GM04504 (cell line): ENCODE measurements at regions not wholly inside any gene's neighbourhood (a gene's known extent, or its start where the extent isn't known, plus 50 kb on each side); places are given as distances from the start of the nearest gene placed in this dataset.

Source experiments
- DNase-seq: peaks from one replicate; pipeline ENCODE4 v3.0.0-alpha.2; 2012; ENCODE audit warnings: low read depth

- no peak for DNase-seq
Observed at GRCh38 chr5:33329891-33330290, 110.9 kb upstream of the TARS1 start.

- DNase-seq, result no peak
Observed at GRCh38 chr5:33330426-33330825, 110.3 kb upstream of the TARS1 start.

- DNase-seq, result no peak
Observed at GRCh38 chr5:33330992-33331391, 109.8 kb upstream of the TARS1 start.

- DNase-seq, result no peak
Observed at GRCh38 chr5:33332804-33333203, 108.0 kb upstream of the TARS1 start.

GRCh38 chr5:33334829-33335228 lies 105.9 kb upstream of the TARS1 start:
- no peak for DNase-seq

- DNase-seq, result no peak
Observed at GRCh38 chr5:33336891-33337636, 103.7 kb upstream of the TARS1 start.

- no peak for DNase-seq
Observed at GRCh38 chr5:33337637-33337992, 103.2 kb upstream of the TARS1 start.

- no peak for DNase-seq
Observed at GRCh38 chr5:33338336-33339110, 102.2 kb upstream of the TARS1 start.

GRCh38 chr5:33339413-33339812 lies 101.4 kb upstream of the TARS1 start:
- DNase-seq, result no peak

GRCh38 chr5:33340195-33340594 lies 100.6 kb upstream of the TARS1 start:
- DNase-seq, result no peak

GRCh38 chr5:33341351-33341750 lies 99.4 kb upstream of the TARS1 start:
- DNase-seq, result no peak

GRCh38 chr5:33343676-33344327 lies 97.0 kb upstream of the TARS1 start:
- DNase-seq, result peak; percentile 57

GRCh38 chr5:33346534-33346933 lies 94.2 kb upstream of the TARS1 start:
- no peak for DNase-seq

- no peak for DNase-seq
Observed at GRCh38 chr5:33361781-33362180, 79.0 kb upstream of the TARS1 start.

- no peak for DNase-seq
Observed at GRCh38 chr5:33362915-33363314, 77.8 kb upstream of the TARS1 start.

- DNase-seq, result no peak
Observed at GRCh38 chr5:33363537-33363936, 77.2 kb upstream of the TARS1 start.

GRCh38 chr5:33364406-33364805 lies 76.4 kb upstream of the TARS1 start:
- DNase-seq, result no peak

GRCh38 chr5:33367416-33367815 lies 73.3 kb upstream of the TARS1 start:
- DNase-seq, result no peak

- DNase-seq, result peak; percentile 51
Observed at GRCh38 chr5:33369485-33370465, 71.0 kb upstream of the TARS1 start.

GRCh38 chr5:33370466-33370859 lies 70.3 kb upstream of the TARS1 start:
- no peak for DNase-seq

- peak; percentile 68 for DNase-seq
Observed at GRCh38 chr5:33371660-33372059, 69.1 kb upstream of the TARS1 start.
